ENCODE measurements at regions not wholly inside any gene's neighbourhood (a gene's known extent, or its start where the extent isn't known, plus 50 kb on each side); places are given as distances from the start of the nearest gene placed in this dataset.

DNA sequence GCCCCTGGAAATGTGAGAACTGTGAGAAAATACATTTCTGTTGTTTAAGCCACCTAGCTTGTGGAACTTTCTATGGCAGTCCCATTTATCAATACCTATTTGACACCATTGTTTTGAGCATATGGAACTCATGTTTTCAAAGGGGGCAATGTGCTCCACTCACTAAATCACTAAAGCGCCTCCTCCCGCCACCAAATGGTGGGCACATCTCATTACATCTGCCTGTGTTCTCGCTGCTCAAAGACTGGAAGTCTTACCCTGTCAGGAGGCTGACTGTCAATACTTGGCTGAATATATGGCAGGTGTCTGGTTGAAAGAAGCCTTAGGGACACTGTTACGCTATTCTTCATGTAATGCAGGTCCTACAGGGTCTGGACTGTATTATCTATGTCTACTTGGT lies 767.7 kb downstream of the TSN start:
- H4K20me1 ChIP-seq (ENCODE audit: insufficient read depth) = no peaks in the 10 kb centered on the region
- no peak for DNase-seq
- H2AFZ ChIP-seq = no peak overlapping the region
- H3K27me3 ChIP-seq (ENCODE audit: insufficient read depth, low read depth) = peaks cover 12% of the 10 kb centered on the region; the same call in 1 of the 2 replicates
- H3F3A ChIP-seq (ENCODE audit: insufficient read depth, low read depth) = no peaks in the 10 kb centered on the region
- no TSS peak for BruUV-seq (replicated peaks)
- H3K9me2 ChIP-seq (ENCODE audit: insufficient read depth) = no peaks in the 10 kb centered on the region
- no peaks in the 10 kb centered on the region for H3K79me2 ChIP-seq (ENCODE audit: low read depth)
- POLR2A ChIA-PET (ENCODE audit: unreplicated experiment) = no interaction called here
- 0 out of 2 replicates have a peak, but pooled peaks cover 3% of the 10 kb centered on the region for H3K9me3 ChIP-seq (ENCODE audit: insufficient read depth, low read depth)
- intact Hi-C loops (cut with micrococcal nuclease; ENCODE audit: unreplicated experiment) = no loop called here
- H3K27ac ChIP-seq = no peak overlapping the region
- H3K36me3 ChIP-seq (ENCODE audit: low read depth) = no peaks in the 10 kb centered on the region
- TF ChIP-seq, protein P1, sequence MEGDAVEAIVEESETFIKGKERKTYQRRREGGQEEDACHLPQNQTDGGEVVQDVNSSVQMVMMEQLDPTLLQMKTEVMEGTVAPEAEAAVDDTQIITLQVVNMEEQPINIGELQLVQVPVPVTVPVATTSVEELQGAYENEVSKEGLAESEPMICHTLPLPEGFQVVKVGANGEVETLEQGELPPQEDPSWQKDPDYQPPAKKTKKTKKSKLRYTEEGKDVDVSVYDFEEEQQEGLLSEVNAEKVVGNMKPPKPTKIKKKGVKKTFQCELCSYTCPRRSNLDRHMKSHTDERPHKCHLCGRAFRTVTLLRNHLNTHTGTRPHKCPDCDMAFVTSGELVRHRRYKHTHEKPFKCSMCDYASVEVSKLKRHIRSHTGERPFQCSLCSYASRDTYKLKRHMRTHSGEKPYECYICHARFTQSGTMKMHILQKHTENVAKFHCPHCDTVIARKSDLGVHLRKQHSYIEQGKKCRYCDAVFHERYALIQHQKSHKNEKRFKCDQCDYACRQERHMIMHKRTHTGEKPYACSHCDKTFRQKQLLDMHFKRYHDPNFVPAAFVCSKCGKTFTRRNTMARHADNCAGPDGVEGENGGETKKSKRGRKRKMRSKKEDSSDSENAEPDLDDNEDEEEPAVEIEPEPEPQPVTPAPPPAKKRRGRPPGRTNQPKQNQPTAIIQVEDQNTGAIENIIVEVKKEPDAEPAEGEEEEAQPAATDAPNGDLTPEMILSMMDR (conservative IDR thresholded peaks at IDR 0.05) = no peak; the same call in 1 of the 2 replicates
- no peak for TF ChIP-seq EZH2 (IDR thresholded peaks at IDR 0.05; ENCODE audit: low read depth)
- H3K4me3 ChIP-seq = no peak overlapping the region
- H3K4me1 ChIP-seq (replicated peaks; ENCODE audit: insufficient read depth) = no peaks in the 10 kb centered on the region
- CTCF ChIA-PET = no interaction called here
- no peak overlapping the region for H3K4me2 ChIP-seq

- ChIA-PET CTCF (no interaction called here), POLR2A (ENCODE audit: unreplicated experiment) (no interaction called here)
- no peaks in the 10 kb centered on the region for H3K4me1 ChIP-seq (replicated peaks; ENCODE audit: insufficient read depth)
- peaks cover 12% of the 10 kb centered on the region; the same call in 1 of the 2 replicates for H3K27me3 ChIP-seq (ENCODE audit: insufficient read depth, low read depth)
- no peaks in the 10 kb centered on the region for H3K9me2 ChIP-seq (ENCODE audit: insufficient read depth)
- TF ChIP-seq, protein P1 (conservative IDR thresholded peaks at IDR 0.05) = no peak
- no peak for TF ChIP-seq EZH2 (IDR thresholded peaks at IDR 0.05; ENCODE audit: low read depth)
- H3K9me3 ChIP-seq (ENCODE audit: insufficient read depth, low read depth) = 0 out of 2 replicates have a peak, but pooled peaks cover 3% of the 10 kb centered on the region
- no peak overlapping the region for H3K4me2 ChIP-seq
- BruUV-seq (replicated peaks) = no TSS peak
- DNase-seq = no peak
- H3K79me2 ChIP-seq (ENCODE audit: low read depth) = no peaks in the 10 kb centered on the region
- H3K27ac ChIP-seq = no peak overlapping the region
- no peaks in the 10 kb centered on the region for H3F3A ChIP-seq (ENCODE audit: insufficient read depth, low read depth)
- intact Hi-C loops (cut with micrococcal nuclease; ENCODE audit: unreplicated experiment) = no loop called here
- no peak overlapping the region for H2AFZ ChIP-seq
- no peaks in the 10 kb centered on the region for H3K36me3 ChIP-seq (ENCODE audit: low read depth)
- no peaks in the 10 kb centered on the region for H4K20me1 ChIP-seq (ENCODE audit: insufficient read depth)
- no peak overlapping the region for H3K4me3 ChIP-seq
These were observed 768.5 kb downstream of the TSN start for GRCh38 chr2:122523981-122524380.

GRCh38 chr2:122525336-122525735 lies 769.9 kb downstream of the TSN start:
- Histone ChIP-seq H3K4me1 (replicated peaks; ENCODE audit: insufficient read depth) (no peaks in the 10 kb centered on the region), H2AFZ (no peak overlapping the region), H3K9me2 (ENCODE audit: insufficient read depth) (no peaks in the 10 kb centered on the region), H3K79me2 (ENCODE audit: low read depth) (no peaks in the 10 kb centered on the region), H3K4me2 (no peak overlapping the region), H3K36me3 (ENCODE audit: low read depth) (no peaks in the 10 kb centered on the region), H3K4me3 (no peak overlapping the region), H4K20me1 (ENCODE audit: insufficient read depth) (no peaks in the 10 kb centered on the region), H3K27me3 (ENCODE audit: insufficient read depth, low read depth) (peaks cover 12% of the 10 kb centered on the region; the same call in 1 of the 2 replicates), H3F3A (ENCODE audit: insufficient read depth, low read depth) (no peaks in the 10 kb centered on the region), H3K27ac (no peak overlapping the region), H3K9me3 (ENCODE audit: insufficient read depth, low read depth) (0 out of 2 replicates have a peak, but pooled peaks cover 3% of the 10 kb centered on the region)
- intact Hi-C loops (cut with micrococcal nuclease; ENCODE audit: unreplicated experiment) = no loop called here
- no TSS peak for BruUV-seq (replicated peaks)
- ChIA-PET CTCF (no interaction called here), POLR2A (ENCODE audit: unreplicated experiment) (no interaction called here)
- DNase-seq = no peak
- TF ChIP-seq EZH2 (IDR thresholded peaks at IDR 0.05; ENCODE audit: low read depth) = no peak
- TF ChIP-seq, protein P1 (conservative IDR thresholded peaks at IDR 0.05) = no peak

Measured in PC-9 (cell line).